GM12873 (cell line): ENCODE measurements at regions not wholly inside any gene's neighbourhood (a gene's known extent, or its start where the extent isn't known, plus 50 kb on each side); places are given as distances from the start of the nearest gene placed in this dataset.

ENCODE experiments used
- CTCF ChIP-seq: IDR thresholded peaks from 2 replicates; pipeline ENCODE4 v1.5.1; 2012; ENCODE audit warnings: low read depth, mild to moderate bottlenecking, moderate library complexity, low read length, control low read depth; ENCODE audit not compliant: insufficient read depth; ENCODE audit errors: missing control alignments

DNA sequence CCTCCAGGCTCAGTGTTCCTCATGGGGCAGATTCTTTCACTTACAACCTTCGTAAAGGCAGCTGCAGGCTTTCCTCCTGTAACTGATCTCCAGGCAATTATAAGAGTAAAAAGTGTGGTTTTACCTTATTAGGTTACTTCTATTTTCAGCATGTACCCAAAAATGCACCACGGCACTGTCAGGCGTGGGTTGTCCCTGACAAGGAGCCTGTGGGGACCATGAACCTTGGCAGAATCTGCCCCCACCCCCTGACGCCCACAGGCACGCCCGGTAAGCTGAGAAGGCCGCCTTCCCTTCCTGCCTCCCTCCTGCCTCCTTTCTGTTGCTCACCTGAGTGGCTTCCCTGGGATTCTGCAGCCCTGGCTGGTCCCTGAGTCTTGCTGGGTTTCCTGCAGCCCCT lies 1383.3 kb downstream of the TBC1D22A start:
- TF ChIP-seq CTCF: no peak

DNA sequence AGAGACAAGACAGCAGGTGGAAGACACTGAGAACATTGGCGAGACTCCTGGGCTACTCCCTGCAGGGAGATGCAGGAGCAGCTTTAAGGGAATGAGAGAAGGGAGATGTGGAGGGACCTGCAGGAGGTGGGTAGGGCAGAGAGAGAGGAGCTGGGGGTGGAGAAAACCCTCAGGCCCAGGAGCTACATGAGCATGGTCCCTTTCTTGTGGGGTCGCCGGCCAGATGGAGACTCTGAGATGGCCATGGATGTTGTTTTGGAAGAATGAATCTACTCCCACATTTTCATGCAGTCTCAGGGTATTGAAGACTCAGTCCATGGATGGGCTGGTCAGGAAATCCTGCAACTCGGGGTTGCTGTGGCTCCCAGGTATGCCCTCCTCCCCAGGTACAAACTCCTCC lies 1381.9 kb downstream of the TBC1D22A start:
- no peak for TF ChIP-seq CTCF

GRCh38 chr22:48143856-48144255 lies 1381.4 kb downstream of the TBC1D22A start:
- TF ChIP-seq CTCF: no peak

DNA sequence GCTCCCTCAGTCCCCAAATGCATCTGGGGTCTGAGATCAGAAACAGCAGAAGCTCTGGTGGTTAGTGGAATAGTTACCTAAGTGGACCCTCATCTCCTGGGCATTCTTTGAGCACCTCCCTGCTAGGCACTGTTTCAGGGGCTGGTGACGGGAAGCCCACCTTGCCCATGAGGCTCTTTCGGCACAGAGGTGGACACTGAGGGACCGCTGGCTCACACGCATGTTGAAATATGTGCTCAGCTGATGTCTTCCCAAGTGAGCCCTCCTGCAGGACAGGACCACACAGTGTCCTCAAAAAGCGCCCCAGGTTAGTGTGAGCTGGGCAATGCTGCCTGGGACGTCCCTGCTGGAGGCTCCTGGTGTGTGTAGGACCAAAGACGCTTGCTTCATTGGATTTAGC lies 1379.9 kb downstream of the TBC1D22A start:
- no peak for TF ChIP-seq CTCF

DNA sequence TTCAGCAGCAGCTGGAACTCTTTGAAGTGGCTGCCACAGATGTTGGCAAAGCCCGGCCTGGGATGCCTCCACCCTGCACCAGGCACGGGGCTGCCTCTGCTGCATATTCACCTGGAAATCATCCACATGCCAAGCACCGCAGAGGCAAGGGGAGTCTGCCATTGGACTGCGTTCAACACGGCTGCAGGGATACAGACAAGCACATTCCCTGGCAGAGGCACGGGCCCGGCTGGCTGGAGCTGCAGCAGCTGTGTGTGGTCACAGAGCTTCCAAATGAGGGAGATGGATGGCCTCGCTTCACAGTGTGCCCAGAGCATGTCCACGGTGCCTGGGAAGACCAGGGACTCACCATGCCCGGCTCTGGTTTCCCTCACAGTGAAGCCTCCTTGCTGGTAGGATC lies 1378.9 kb downstream of the TBC1D22A start:
- no peak for TF ChIP-seq CTCF

DNA sequence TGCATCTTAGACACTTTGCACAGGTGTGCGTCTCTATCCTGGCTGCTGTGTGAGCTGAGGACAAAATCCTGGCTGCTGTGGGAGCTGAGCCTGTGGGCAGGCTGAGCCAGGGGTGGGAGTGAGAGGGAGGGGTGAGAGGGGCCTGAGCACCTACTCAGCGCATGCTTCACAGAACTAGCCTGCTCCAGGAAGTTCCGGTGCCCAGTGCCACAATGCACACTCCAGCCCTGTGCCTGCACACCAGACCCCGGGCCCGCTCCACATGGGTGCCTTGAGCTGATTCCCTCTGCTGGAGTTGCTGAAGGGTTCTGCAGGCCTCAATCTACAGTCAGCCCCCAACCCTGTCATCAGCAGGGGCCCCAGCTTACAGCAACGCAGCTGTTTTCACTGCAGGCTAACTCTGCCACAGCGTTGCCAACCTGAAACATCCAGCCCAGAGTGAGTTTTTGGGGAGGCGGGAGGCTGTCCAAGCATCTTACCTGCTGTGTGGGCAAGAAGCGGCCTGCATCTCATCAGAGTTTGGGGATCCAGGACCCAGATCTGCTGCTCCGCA lies 1377.9 kb downstream of the TBC1D22A start:
- no peak for TF ChIP-seq CTCF

DNA sequence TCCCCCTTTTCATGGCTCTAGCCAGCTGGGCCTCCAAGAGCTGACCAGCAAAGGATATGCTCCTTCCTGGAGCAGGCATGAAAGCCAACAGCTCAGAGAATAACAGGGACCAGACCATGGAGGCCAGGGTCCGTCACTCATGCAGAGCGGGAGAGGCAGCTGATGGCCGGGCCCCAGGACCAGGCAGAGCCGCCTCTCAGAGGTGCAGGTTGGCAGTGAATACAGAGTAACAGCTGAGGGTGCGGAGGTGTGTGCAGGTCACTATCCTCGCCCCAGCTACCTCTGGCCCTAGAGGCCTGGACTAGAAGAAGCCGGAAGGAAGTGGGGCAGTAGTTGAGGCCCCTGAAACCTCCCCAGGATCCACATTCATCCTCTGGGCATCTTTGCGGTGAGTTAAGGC lies 1377.3 kb downstream of the TBC1D22A start:
- TF ChIP-seq CTCF: no peak
